NCI-H1436 treated with DMSO at 0.1 percent for 48 hours (cell line): ENCODE measurements at regions not wholly inside any gene's neighbourhood (a gene's known extent, or its start where the extent isn't known, plus 50 kb on each side); places are given as distances from the start of the nearest gene placed in this dataset.

Experiments
- DNase-seq: peaks from one replicate; lab custom pipeline; 2025; lab: John Stamatoyannopoulos, UW

GRCh38 chr2:41400088-41400665 lies 647.6 kb upstream of the PKDCC start:
- DNase-seq = no peak

GRCh38 chr2:41405441-41405840 lies 642.4 kb upstream of the PKDCC start:
- DNase-seq = no peak

- DNase-seq = no peak
Measured at GRCh38 chr2:41409328-41409727, 638.5 kb upstream of the PKDCC start.

- DNase-seq = no peak
Measured at GRCh38 chr2:41410011-41410410, 637.8 kb upstream of the PKDCC start.

GRCh38 chr2:41413813-41414485 lies 633.9 kb upstream of the PKDCC start:
- no peak for DNase-seq

- peak; percentile 13 for DNase-seq
Measured at GRCh38 chr2:41414486-41415230, 633.2 kb upstream of the PKDCC start.

GRCh38 chr2:41417511-41417910 lies 630.3 kb upstream of the PKDCC start:
- no peak for DNase-seq

GRCh38 chr2:41420219-41420618 lies 627.6 kb upstream of the PKDCC start:
- no peak for DNase-seq

- DNase-seq = no peak
Measured at GRCh38 chr2:41420872-41421271, 626.9 kb upstream of the PKDCC start.

- DNase-seq = peak; percentile 75
Measured at GRCh38 chr2:41431756-41432155, 616.1 kb upstream of the PKDCC start.

- DNase-seq = no peak
Measured at GRCh38 chr2:41432459-41432858, 615.4 kb upstream of the PKDCC start.

GRCh38 chr2:41434991-41435390 lies 612.8 kb upstream of the PKDCC start:
- no peak for DNase-seq

GRCh38 chr2:41441958-41442357 lies 605.9 kb upstream of the PKDCC start:
- no peak for DNase-seq

GRCh38 chr2:41445865-41446264 lies 602.0 kb upstream of the PKDCC start:
- no peak for DNase-seq

GRCh38 chr2:41446266-41446665 lies 601.6 kb upstream of the PKDCC start:
- DNase-seq = no peak

GRCh38 chr2:41448221-41448620 lies 599.6 kb upstream of the PKDCC start:
- DNase-seq = no peak

GRCh38 chr2:41457026-41457425 lies 590.8 kb upstream of the PKDCC start:
- DNase-seq = no peak

- no peak for DNase-seq
Measured at GRCh38 chr2:41460661-41461060, 587.2 kb upstream of the PKDCC start.

GRCh38 chr2:41464395-41464794 lies 583.4 kb upstream of the PKDCC start:
- no peak for DNase-seq

- DNase-seq = no peak
Measured at GRCh38 chr2:41475959-41476358, 571.9 kb upstream of the PKDCC start.

- no peak for DNase-seq
Measured at GRCh38 chr2:41482659-41483058, 565.2 kb upstream of the PKDCC start.

- peak; percentile 28 for DNase-seq
Measured at GRCh38 chr2:41483226-41483625, 564.6 kb upstream of the PKDCC start.
